OCI-LY3 (cell line): ENCODE measurements at regions not wholly inside any gene's neighbourhood (a gene's known extent, or its start where the extent isn't known, plus 50 kb on each side); places are given as distances from the start of the nearest gene placed in this dataset.

Experiments
- H2AFZ ChIP-seq: fragments of 200-600, 300-600 bp; shearing (Covaris generic); 2 replicates; pipeline ENCODE4 v1.6.0; 2014; ENCODE audit warnings: antibody characterized with exemption, low read depth, low read length
- H3K27ac ChIP-seq: fragments of 200-600, 300-600 bp; sonication (generic); 2 replicates; pipeline ENCODE4 v1.5.1; 2014; ENCODE audit warnings: mild to moderate bottlenecking, low read length, moderate library complexity, mixed read lengths
- H3K27me3 ChIP-seq: fragments of 200-600, 300-600 bp; sonication (generic); 2 replicates; pipeline ENCODE4 v1.6.1; 2014; ENCODE audit warnings: low read depth, low read length, mixed read lengths
- H3K36me3 ChIP-seq: fragments of 200-600, 300-600 bp; sonication (generic); replicated peaks from 2 replicates; pipeline ENCODE3; 2014; ENCODE audit warnings: low read depth, low read length, mixed read lengths
- H3K4me1 ChIP-seq: fragments of 300-600, 200-600 bp; sonication (generic); 2 replicates; pipeline ENCODE4 v1.6.1; 2014; ENCODE audit warnings: low read length, mixed read lengths
- H3K4me2 ChIP-seq: fragments of 200-600, 300-600 bp; sonication (generic); 2 replicates; pipeline ENCODE4 v1.6.1; 2014; ENCODE audit warnings: low read length, mixed read lengths
- H3K4me3 ChIP-seq: fragments of 300-600, 200-600 bp; sonication (generic); 2 replicates; pipeline ENCODE4 v1.5.1; 2014; ENCODE audit warnings: antibody characterized with exemption, mild to moderate bottlenecking, low read length, moderate library complexity
- H3K79me2 ChIP-seq: fragments of 300-600, 200-600 bp; shearing (Covaris generic); 2 replicates; pipeline ENCODE4 v1.6.1; 2014; ENCODE audit warnings: mild to moderate bottlenecking, low read length, mixed read lengths
- H3K9ac ChIP-seq: fragments of 300-600, 200-600 bp; shearing (Covaris generic); 2 replicates; pipeline ENCODE4 v1.6.0; 2014; ENCODE audit warnings: mild to moderate bottlenecking, low read length, moderate library complexity
- H3K9me3 ChIP-seq: fragments of 200-600, 300-600 bp; shearing (Covaris generic); 2 replicates; pipeline ENCODE4 v1.6.1; 2014; ENCODE audit warnings: low read length, mixed read lengths; ENCODE audit not compliant: insufficient read depth
- H4K20me1 ChIP-seq: fragments of 200-600, 300-600 bp; sonication (generic); 2 replicates; pipeline ENCODE4 v1.6.1; 2016; ENCODE audit warnings: low read length, mixed read lengths; ENCODE audit not compliant: insufficient read depth
- CTCF ChIP-seq: fragments of 200-600, 300-600 bp; sonication (generic); IDR thresholded peaks from 2 replicates; pipeline ENCODE4 v1.5.1; 2014; ENCODE audit warnings: antibody characterized with exemption, low read length, low read depth
- EZH2phosphoT487 ChIP-seq: fragments of 200-600 bp; shearing (Covaris generic); IDR thresholded peaks from 2 replicates; pipeline ENCODE4 v1.6.1; 2018; ENCODE audit warnings: antibody characterized with exemption, mixed run types, low read depth

GRCh38 chr1:73761559-73761958 lies 436.4 kb downstream of the LRRIQ3 start:
- H3K9me3 ChIP-seq: no peaks in the 10 kb centered on the region
- TF ChIP-seq EZH2phosphoT487: no peak
- H3K4me3 ChIP-seq: no peak overlapping the region
- H3K9ac ChIP-seq: no peak overlapping the region
- H3K4me1 ChIP-seq: no peaks in the 10 kb centered on the region
- no peak overlapping the region for H2AFZ ChIP-seq
- no peaks in the 10 kb centered on the region for H3K27me3 ChIP-seq
- no peak overlapping the region for H3K4me2 ChIP-seq
- no peak overlapping the region for H3K27ac ChIP-seq
- no peaks in the 10 kb centered on the region for H3K36me3 ChIP-seq
- H4K20me1 ChIP-seq: no peaks in the 10 kb centered on the region
- no peaks in the 10 kb centered on the region for H3K79me2 ChIP-seq

- H3K9me3 ChIP-seq: no peaks in the 10 kb centered on the region
- H3K27ac ChIP-seq: no peak overlapping the region
- no peaks in the 10 kb centered on the region for H4K20me1 ChIP-seq
- no peak overlapping the region for H3K9ac ChIP-seq
- TF ChIP-seq EZH2phosphoT487: no peak
- no peak for TF ChIP-seq CTCF
- H3K36me3 ChIP-seq: no peaks in the 10 kb centered on the region
- H3K27me3 ChIP-seq: no peaks in the 10 kb centered on the region
- H2AFZ ChIP-seq: no peak overlapping the region
- no peak overlapping the region for H3K4me2 ChIP-seq
- no peaks in the 10 kb centered on the region for H3K4me1 ChIP-seq
- no peaks in the 10 kb centered on the region for H3K79me2 ChIP-seq
- no peak overlapping the region for H3K4me3 ChIP-seq
These were observed 439.0 kb downstream of the LRRIQ3 start for GRCh38 chr1:73759011-73759410.

- no peak overlapping the region for H3K4me3 ChIP-seq
- no peaks in the 10 kb centered on the region for H3K79me2 ChIP-seq
- no peak overlapping the region for H3K4me2 ChIP-seq
- no peak overlapping the region for H3K9ac ChIP-seq
- H2AFZ ChIP-seq: no peak overlapping the region
- H3K36me3 ChIP-seq: no peaks in the 10 kb centered on the region
- no peaks in the 10 kb centered on the region for H4K20me1 ChIP-seq
- H3K27ac ChIP-seq: no peak overlapping the region
- no peaks in the 10 kb centered on the region for H3K4me1 ChIP-seq
- H3K27me3 ChIP-seq: no peaks in the 10 kb centered on the region
- no peaks in the 10 kb centered on the region for H3K9me3 ChIP-seq
- TF ChIP-seq EZH2phosphoT487 (no peak), CTCF (no peak)
These were observed 441.2 kb downstream of the LRRIQ3 start for GRCh38 chr1:73756817-73757216.

GRCh38 chr1:73755649-73756048 lies 442.3 kb downstream of the LRRIQ3 start:
- Histone ChIP-seq H3K9me3 (no peaks in the 10 kb centered on the region), H3K79me2 (no peaks in the 10 kb centered on the region), H2AFZ (no peak overlapping the region), H3K4me1 (no peaks in the 10 kb centered on the region), H4K20me1 (no peaks in the 10 kb centered on the region), H3K4me2 (no peak overlapping the region), H3K27me3 (no peaks in the 10 kb centered on the region), H3K9ac (no peak overlapping the region), H3K4me3 (no peak overlapping the region), H3K36me3 (no peaks in the 10 kb centered on the region), H3K27ac (no peak overlapping the region)
- no peak for TF ChIP-seq CTCF
- no peak for TF ChIP-seq EZH2phosphoT487

GRCh38 chr1:73749996-73750395 lies 448.0 kb downstream of the LRRIQ3 start:
- no peak for TF ChIP-seq EZH2phosphoT487
- no peak for TF ChIP-seq CTCF
- no peaks in the 10 kb centered on the region for H3K79me2 ChIP-seq
- H3K27me3 ChIP-seq: no peaks in the 10 kb centered on the region
- H3K27ac ChIP-seq: no peak overlapping the region
- H4K20me1 ChIP-seq: no peaks in the 10 kb centered on the region
- no peak overlapping the region for H3K4me3 ChIP-seq
- H3K9ac ChIP-seq: no peak overlapping the region
- H3K36me3 ChIP-seq: no peaks in the 10 kb centered on the region
- H3K9me3 ChIP-seq: peaks cover 3% of the 10 kb centered on the region; the same call in 1 of the 2 replicates
- H2AFZ ChIP-seq: no peak overlapping the region
- H3K4me1 ChIP-seq: no peaks in the 10 kb centered on the region
- H3K4me2 ChIP-seq: no peak overlapping the region
